Endothelial cell of umbilical vein (primary cell): ENCODE measurements at regions not wholly inside any gene's neighbourhood (a gene's known extent, or its start where the extent isn't known, plus 50 kb on each side); places are given as distances from the start of the nearest gene placed in this dataset.
A peak's percentile ranks its signal among the peaks of the same experiment; 100 is the strongest.

ENCODE experiments used
- BruUV-seq: library from RNA; stranded (reverse); fragments of 400-500 nt; replicated peaks from 2 replicates; lab custom pipeline; 2021; lab: Mats Ljungman, UMichigan
- CTCF ChIA-PET: fragments of 300-600, 350-600 bp; sonication (Branson Sonifier 250); formaldehyde crosslinking; loops from one replicate; lab custom pipeline; 2021; ENCODE audit warnings: antibody characterized with exemption, inconsistent platforms; lab: Charles Lee
- POLR2A ChIA-PET: fragments of 300-600, 350-600 bp; sonication (Branson Sonifier 250); formaldehyde crosslinking; loops from one replicate; lab custom pipeline; 2021; ENCODE audit warnings: antibody characterized with exemption, inconsistent platforms; lab: Charles Lee
- DNase-seq: peaks from one replicate; pipeline ENCODE4 v3.0.0-alpha.2; 2011; ENCODE audit warnings: low read depth, low spot score
- FAIRE-seq: peaks from 2 replicates; lab custom pipeline; 2011; peaks lifted over from hg19 to GRCh38; lab: Jason Lieb, UNC
- H2AFZ ChIP-seq: 2 replicates; pipeline ENCODE4 v1.6.0; 2012; ENCODE audit warnings: low read depth, low read length, control low read depth, inconsistent platforms
- H3K27ac ChIP-seq: 2 replicates; pipeline ENCODE4 v1.5.1; 2011; ENCODE audit warnings: low read depth, mild to moderate bottlenecking, control low read depth, low read length, moderate library complexity; ENCODE audit not compliant: insufficient read depth
- H3K27me3 ChIP-seq, 2 experiments: 2 replicates each; pipeline versions ENCODE4 v1.6.0 to v1.6.1; 2011; ENCODE audit warnings: low read length in 2 of 2, mixed read lengths in 1 of 2; ENCODE audit not compliant: control insufficient read depth in 2 of 2, insufficient read depth in 2 of 2
- H3K36me3 ChIP-seq, 2 experiments: 2 replicates in 1 of 2; 3 replicates in 1 of 2; pipeline ENCODE4 v1.5.1; 2011; ENCODE audit warnings: low read length in 2 of 2, mild to moderate bottlenecking in 1 of 2, moderate library complexity in 1 of 2; ENCODE audit not compliant: control insufficient read depth in 2 of 2, insufficient read depth in 2 of 2; ENCODE audit errors: extremely low read depth in 1 of 2
- H3K4me1 ChIP-seq: 3 replicates; pipeline ENCODE4 v1.5.1; 2011; ENCODE audit warnings: mild to moderate bottlenecking, low read length; ENCODE audit not compliant: control insufficient read depth, insufficient read depth; ENCODE audit errors: extremely low read depth
- H3K4me2 ChIP-seq: 2 replicates; pipeline ENCODE4 v1.6.1; 2011; ENCODE audit warnings: low read length, control low read depth, mixed read lengths; ENCODE audit not compliant: insufficient read depth
- H3K4me3 ChIP-seq, 3 experiments: fragments of 200-600 bp in 1 of 3; sonication (generic), shearing (Covaris generic) in 1 of 3; replicated peaks in 1 of 3; 2 replicates each; pipeline ENCODE4 v1.5.1; 2011 to 2016; ENCODE audit warnings: control low read depth in 3 of 3, low read length in 3 of 3, mild to moderate bottlenecking in 2 of 3, inconsistent platforms in 1 of 3, low read depth in 1 of 3, moderate library complexity in 1 of 3; ENCODE audit not compliant: insufficient read depth in 1 of 3
- H3K79me2 ChIP-seq: 2 replicates; pipeline ENCODE4 v1.6.0; 2012; ENCODE audit warnings: low read length, inconsistent platforms; ENCODE audit not compliant: control insufficient read depth, insufficient read depth
- H3K9ac ChIP-seq: replicated peaks from 2 replicates; pipeline ENCODE3; 2011; ENCODE audit warnings: low read length, control low read depth; ENCODE audit not compliant: insufficient read depth; ENCODE audit errors: extremely low read depth
- H3K9me1 ChIP-seq: replicated peaks from 3 replicates; pipeline ENCODE4 v1.6.0; 2011; ENCODE audit warnings: mild to moderate bottlenecking, low read length; ENCODE audit not compliant: control insufficient read depth, insufficient read depth; ENCODE audit errors: extremely low read depth
- H3K9me3 ChIP-seq: replicated peaks from 2 replicates; pipeline ENCODE4 v1.5.1; 2012; ENCODE audit warnings: low read length, inconsistent platforms; ENCODE audit not compliant: control insufficient read depth, insufficient read depth
- H4K20me1 ChIP-seq: replicated peaks from 2 replicates; pipeline ENCODE3; 2011; ENCODE audit warnings: mild to moderate bottlenecking, low read length; ENCODE audit not compliant: control insufficient read depth, insufficient read depth; ENCODE audit errors: extremely low read depth
- EZH2 ChIP-seq: IDR thresholded peaks from 2 replicates; pipeline ENCODE4 v1.6.1; 2012; ENCODE audit warnings: borderline replicate concordance, low read depth, mild to moderate bottlenecking, moderate library complexity, low read length, inconsistent platforms; ENCODE audit not compliant: severe bottlenecking
- FOS ChIP-seq: IDR thresholded peaks from 2 replicates; pipeline ENCODE4 v1.6.1; 2011; ENCODE audit warnings: mild to moderate bottlenecking, low read length, moderate library complexity, borderline replicate concordance; ENCODE audit not compliant: insufficient read depth
- GATA2 ChIP-seq: IDR thresholded peaks from 2 replicates; pipeline ENCODE4 v1.7.0; 2011; ENCODE audit warnings: low read depth, mild to moderate bottlenecking, moderate library complexity, mixed read lengths, low read length; ENCODE audit not compliant: insufficient read length, insufficient read depth
- MYC ChIP-seq: IDR thresholded peaks from one replicate; pipeline ENCODE4 v1.6.1; 2011; ENCODE audit warnings: mild to moderate bottlenecking, low read depth, low read length
- POLR2A ChIP-seq: IDR thresholded peaks from 2 replicates; pipeline ENCODE4 v1.6.1; 2012; ENCODE audit warnings: low read depth, mild to moderate bottlenecking, control low read depth, low read length
- POLR2AphosphoS5 ChIP-seq: IDR thresholded peaks from 2 replicates; pipeline ENCODE4 v1.6.1; 2012; ENCODE audit warnings: low read depth, mild to moderate bottlenecking, control low read depth, low read length, moderate library complexity; ENCODE audit not compliant: insufficient read depth
- dilution Hi-C: fragments of 300-500 bp; cut with MboI; formaldehyde crosslinking; loops from one replicate; pipeline ENCODE4 v1.15.0; 2019; ENCODE audit warnings: low sequenced_read_pairs; ENCODE audit not compliant: extremely low pct_ligation_motif_present
- intact Hi-C: fragments of 100-400 bp; cut with micrococcal nuclease; formaldehyde crosslinking; loops from one replicate; pipeline ENCODE4 v1.10.0; 2022
- TF ChIP-seq, protein P1 (sequence below), 2 donors: IDR thresholded peaks; 1 replicate in 1 of 2; 2 replicates in 1 of 2; pipeline ENCODE4 v1.5.1; 2011; ENCODE audit warnings: low read length in 2 of 2, mild to moderate bottlenecking in 2 of 2, moderate library complexity in 2 of 2, control low read depth in 1 of 2, inconsistent platforms in 1 of 2, low read depth in 1 of 2; ENCODE audit not compliant: insufficient read depth in 1 of 2; ENCODE audit errors: extremely low read depth in 1 of 2

DNA sequence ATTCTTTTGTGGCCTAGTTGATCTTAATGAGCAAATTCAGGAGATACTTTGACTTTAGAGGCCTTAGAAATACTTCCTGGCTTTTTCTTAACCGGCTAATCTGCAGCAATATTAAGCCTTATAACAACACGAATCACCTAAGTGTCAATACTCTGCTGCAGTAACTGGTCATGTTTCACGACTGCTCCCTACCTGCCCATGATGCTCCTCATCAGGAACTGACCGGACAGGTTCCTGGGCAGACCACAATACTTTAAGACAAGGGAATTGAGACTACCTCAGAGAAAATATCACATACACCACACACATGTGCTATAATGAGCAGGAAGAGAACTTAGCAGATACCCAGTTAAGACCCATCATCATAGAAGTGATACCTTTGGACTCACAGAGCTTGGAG, 211.9 kb upstream of the BMP4 start:
- peaks cover 45% of the 10 kb centered on the region for H3K4me1 ChIP-seq
- peak overlapping the region; percentile 4 for H3K27ac ChIP-seq
- no peaks in the 10 kb centered on the region for H3K9me1 ChIP-seq
- BruUV-seq, result no TSS peak
- H3K36me3 ChIP-seq, result no peaks in the 10 kb centered on the region
- ChIA-PET CTCF (interaction anchor here (1.5 kb wide), 1 partner anchor 161 kb away, joined by 4 read pairs; no protein-coding TSS in a partner anchor), POLR2A (no interaction called here)
- no peaks in the 10 kb centered on the region for H4K20me1 ChIP-seq
- no peak for TF ChIP-seq EZH2
- TF ChIP-seq, protein P1, sequence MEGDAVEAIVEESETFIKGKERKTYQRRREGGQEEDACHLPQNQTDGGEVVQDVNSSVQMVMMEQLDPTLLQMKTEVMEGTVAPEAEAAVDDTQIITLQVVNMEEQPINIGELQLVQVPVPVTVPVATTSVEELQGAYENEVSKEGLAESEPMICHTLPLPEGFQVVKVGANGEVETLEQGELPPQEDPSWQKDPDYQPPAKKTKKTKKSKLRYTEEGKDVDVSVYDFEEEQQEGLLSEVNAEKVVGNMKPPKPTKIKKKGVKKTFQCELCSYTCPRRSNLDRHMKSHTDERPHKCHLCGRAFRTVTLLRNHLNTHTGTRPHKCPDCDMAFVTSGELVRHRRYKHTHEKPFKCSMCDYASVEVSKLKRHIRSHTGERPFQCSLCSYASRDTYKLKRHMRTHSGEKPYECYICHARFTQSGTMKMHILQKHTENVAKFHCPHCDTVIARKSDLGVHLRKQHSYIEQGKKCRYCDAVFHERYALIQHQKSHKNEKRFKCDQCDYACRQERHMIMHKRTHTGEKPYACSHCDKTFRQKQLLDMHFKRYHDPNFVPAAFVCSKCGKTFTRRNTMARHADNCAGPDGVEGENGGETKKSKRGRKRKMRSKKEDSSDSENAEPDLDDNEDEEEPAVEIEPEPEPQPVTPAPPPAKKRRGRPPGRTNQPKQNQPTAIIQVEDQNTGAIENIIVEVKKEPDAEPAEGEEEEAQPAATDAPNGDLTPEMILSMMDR (IDR thresholded peaks at IDR 0.05; ENCODE audit: extremely low read depth in 1 of 2, insufficient read depth in 1 of 2, low read depth in 1 of 2, low read length in 2 of 2), result no peak
- TF ChIP-seq POLR2A, result no peak
- no peak for TF ChIP-seq FOS
- TF ChIP-seq POLR2AphosphoS5, result no peak
- no peak for TF ChIP-seq MYC
- TF ChIP-seq GATA2, result no peak
- FAIRE-seq, result no peak
- no peak for DNase-seq
- no peak overlapping the region for H2AFZ ChIP-seq
- dilution Hi-C loops, result no loop called here
- no peak overlapping the region for H3K4me2 ChIP-seq
- no peaks in the 10 kb centered on the region for H3K27me3 ChIP-seq
- H3K79me2 ChIP-seq, result no peaks in the 10 kb centered on the region
- no peaks in the 10 kb centered on the region for H3K9me3 ChIP-seq
- no peak overlapping the region for H3K4me3 ChIP-seq
- intact Hi-C loops, result no loop called here
- no peak overlapping the region for H3K9ac ChIP-seq
